ENCODE measurements at regions not wholly inside any gene's neighbourhood (a gene's known extent, or its start where the extent isn't known, plus 50 kb on each side); places are given as distances from the start of the nearest gene placed in this dataset.
A peak's percentile ranks its signal among the peaks of the same experiment; 100 is the strongest.

GRCh38 chr21:39033878-39034589, 149.2 kb downstream of the PSMG1 start:
- peak; percentile 54 to 82 for ATAC-seq (ENCODE audit: low FRiP score in 2 of 2)
- TF ChIP-seq POLR2A (IDR thresholded peaks at IDR 0.05) (peak in 1 of 4 donors; percentile 47), CTCF (IDR thresholded peaks at IDR 0.05) (no peak), EP300 (IDR thresholded peaks at IDR 0.05) (peak in 1 of 4 donors; percentile 50), POLR2AphosphoS5 (IDR thresholded peaks at IDR 0.05) (peak; percentile 23 to 61)
- peak overlapping the region; percentile 45 to 83 (median 62) for H3K27ac ChIP-seq
- H3K4me3 ChIP-seq: peak overlapping the region in 1 of 4 donors; percentile 11
- no peaks in the 10 kb centered on the region for H3K27me3 ChIP-seq
- H3K4me1 ChIP-seq: peaks cover 13 to 17% (median 15%) of the 10 kb centered on the region in 4 donors
- WGBS, 2 donors: 51 to 63% methylated on average over 16 to 17 of the region's 22 CpGs
- no peaks in the 10 kb centered on the region for H3K36me3 ChIP-seq
- peak; percentile 75 to 92 for DNase-seq
- no peaks in the 10 kb centered on the region for H3K9me3 ChIP-seq

GRCh38 chr21:39029900-39030884, 153.1 kb downstream of the PSMG1 start:
- peaks cover 0 to 5% (median 0%) of the 10 kb centered on the region in 4 donors for H3K9me3 ChIP-seq
- no peaks in the 10 kb centered on the region for H3K36me3 ChIP-seq
- H3K27me3 ChIP-seq: no peaks in the 10 kb centered on the region
- TF ChIP-seq EP300 (IDR thresholded peaks at IDR 0.05): no peak
- no peak for TF ChIP-seq POLR2A (IDR thresholded peaks at IDR 0.05)
- no peak for TF ChIP-seq POLR2AphosphoS5 (IDR thresholded peaks at IDR 0.05)
- no peak for TF ChIP-seq CTCF (IDR thresholded peaks at IDR 0.05)
- no peak overlapping the region for H3K27ac ChIP-seq
- no peak overlapping the region for H3K4me3 ChIP-seq
- DNase-seq (no peak), ATAC-seq (ENCODE audit: low FRiP score in 2 of 2) (no peak)
- WGBS, 2 donors: 76% methylated on average over 14 of the region's 14 CpGs
- H3K4me1 ChIP-seq: peaks cover 9 to 16% (median 14%) of the 10 kb centered on the region in 4 donors

- peak overlapping the region in 1 of 4 donors; percentile 32 for H3K27ac ChIP-seq
- DNase-seq (no peak), ATAC-seq (ENCODE audit: low FRiP score in 2 of 2) (no peak)
- no peak overlapping the region for H3K4me3 ChIP-seq
- H3K4me1 ChIP-seq: peaks cover 7 to 12% (median 9%) of the 10 kb centered on the region in 4 donors
- H3K36me3 ChIP-seq: no peaks in the 10 kb centered on the region
- no peaks in the 10 kb centered on the region for H3K27me3 ChIP-seq
- TF ChIP-seq POLR2AphosphoS5 (IDR thresholded peaks at IDR 0.05) (no peak), POLR2A (IDR thresholded peaks at IDR 0.05) (no peak), EP300 (IDR thresholded peaks at IDR 0.05) (no peak), CTCF (IDR thresholded peaks at IDR 0.05) (no peak)
- H3K9me3 ChIP-seq: peaks cover 0 to 5% (median 0%) of the 10 kb centered on the region in 4 donors
- WGBS, 2 donors: 76 to 78% methylated on average over 7 of the region's 7 CpGs
Observed at GRCh38 chr21:39029086-39029755, 154.0 kb downstream of the PSMG1 start.

GRCh38 chr21:39025198-39025597, 158.1 kb downstream of the PSMG1 start:
- no peaks in the 10 kb centered on the region for H3K27me3 ChIP-seq
- no peak for ATAC-seq (ENCODE audit: low FRiP score in 2 of 2)
- peaks cover 0 to 5% (median 0%) of the 10 kb centered on the region in 4 donors for H3K9me3 ChIP-seq
- TF ChIP-seq EP300 (IDR thresholded peaks at IDR 0.05) (no peak), CTCF (IDR thresholded peaks at IDR 0.05) (no peak), POLR2AphosphoS5 (IDR thresholded peaks at IDR 0.05) (no peak), POLR2A (IDR thresholded peaks at IDR 0.05) (no peak)
- no peaks in the 10 kb centered on the region for H3K36me3 ChIP-seq
- 89 to 94% methylated on average over 5 of the region's 5 CpGs for WGBS, 2 donors
- H3K4me1 ChIP-seq: peaks cover 30 to 40% (median 36%) of the 10 kb centered on the region in 4 donors
- H3K27ac ChIP-seq: no peak overlapping the region
- no peak overlapping the region for H3K4me3 ChIP-seq
- no peak for DNase-seq

All from upper lobe of left lung (tissue), 6 donors.